Activated naive CD8-positive, alpha-beta T cell treated with anti-CD3 and anti-CD28 coated beads, Interleukin-2, amount 50 U/mL, for 24 hours (primary cell): ENCODE measurements at regions not wholly inside any gene's neighbourhood (a gene's known extent, or its start where the extent isn't known, plus 50 kb on each side); places are given as distances from the start of the nearest gene placed in this dataset.

Experiments
- ATAC-seq: fragments of 150-1000 bp; cut with Tn5 transposase; one replicate; pipeline ENCODE4 v1.10.0; 2021
- DNase-seq: peaks from one replicate; pipeline ENCODE4 v3.0.0; 2021
- H3K27ac Mint-ChIP-seq: one replicate; pipeline ENCODE4 v1.8.0; 2021; ENCODE audit warnings: mild to moderate bottlenecking, mixed read lengths
- H3K27me3 Mint-ChIP-seq: one replicate; pipeline ENCODE4 v1.8.0; 2021; ENCODE audit warnings: mixed read lengths
- H3K36me3 Mint-ChIP-seq: one replicate; pipeline ENCODE4 v1.8.0; 2021; ENCODE audit warnings: low read depth, mixed read lengths
- H3K4me1 Mint-ChIP-seq: one replicate; pipeline ENCODE4 v1.8.0; 2021; ENCODE audit warnings: mixed read lengths
- H3K4me3 Mint-ChIP-seq: one replicate; pipeline ENCODE4 v1.8.0; 2021; ENCODE audit warnings: mild to moderate bottlenecking, moderate library complexity, mixed read lengths
- H3K9me3 Mint-ChIP-seq: one replicate; pipeline ENCODE4 v1.8.0; 2021; ENCODE audit warnings: mixed read lengths

DNA sequence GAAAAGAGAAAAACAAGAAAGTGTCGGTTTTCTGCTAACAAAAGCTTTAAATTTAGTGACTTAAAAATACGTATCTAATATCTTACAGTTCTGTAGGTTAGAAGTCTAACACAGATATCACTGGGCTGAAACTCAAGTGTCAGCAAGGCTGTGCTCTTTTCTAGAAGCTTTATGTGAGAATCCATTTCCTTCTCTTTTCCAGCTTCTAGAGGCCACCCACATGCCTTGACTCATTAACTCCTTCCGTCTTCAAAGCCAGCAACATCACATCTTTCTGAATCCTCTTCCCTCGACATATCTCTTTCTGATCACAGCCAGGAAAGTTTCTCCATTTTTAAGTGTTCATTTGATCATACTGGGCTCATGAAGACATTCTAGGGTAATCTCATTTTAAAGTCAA is 262.0 kb downstream of the MAFB start:
- Mint-ChIP-seq H3K36me3 (no peaks in the 10 kb centered on the region), H3K27me3 (peaks cover 4% of the 10 kb centered on the region), H3K4me1 (no peaks in the 10 kb centered on the region), H3K4me3 (no peak overlapping the region), H3K27ac (no peak overlapping the region), H3K9me3 (peaks cover 4% of the 10 kb centered on the region)
- DNase-seq (no peak), ATAC-seq (no peak)

DNA sequence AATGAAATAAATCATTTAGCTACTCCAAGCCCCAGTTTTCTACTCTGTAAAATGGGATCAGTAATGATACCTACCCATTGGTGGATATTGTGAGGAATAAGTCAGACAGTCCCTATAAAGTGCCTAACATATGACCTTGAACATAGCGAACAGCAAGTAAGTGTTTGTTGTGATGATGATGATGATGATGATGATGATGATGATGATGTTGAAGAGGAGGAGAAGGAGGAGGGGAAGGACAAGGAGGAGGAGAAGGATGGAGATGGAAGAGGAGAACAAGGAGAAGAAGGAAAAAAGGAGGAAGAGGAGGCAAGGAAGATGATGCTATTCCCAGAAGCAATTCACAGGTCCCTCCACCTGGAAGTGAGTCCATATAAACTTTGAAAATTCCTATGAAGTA is 264.3 kb downstream of the MAFB start:
- H3K27ac Mint-ChIP-seq = no peak overlapping the region
- no peaks in the 10 kb centered on the region for H3K36me3 Mint-ChIP-seq
- no peak for DNase-seq
- H3K4me1 Mint-ChIP-seq = no peaks in the 10 kb centered on the region
- no peak for ATAC-seq
- H3K27me3 Mint-ChIP-seq = peaks cover 4% of the 10 kb centered on the region
- H3K4me3 Mint-ChIP-seq = no peak overlapping the region
- H3K9me3 Mint-ChIP-seq = peaks cover 4% of the 10 kb centered on the region

DNA sequence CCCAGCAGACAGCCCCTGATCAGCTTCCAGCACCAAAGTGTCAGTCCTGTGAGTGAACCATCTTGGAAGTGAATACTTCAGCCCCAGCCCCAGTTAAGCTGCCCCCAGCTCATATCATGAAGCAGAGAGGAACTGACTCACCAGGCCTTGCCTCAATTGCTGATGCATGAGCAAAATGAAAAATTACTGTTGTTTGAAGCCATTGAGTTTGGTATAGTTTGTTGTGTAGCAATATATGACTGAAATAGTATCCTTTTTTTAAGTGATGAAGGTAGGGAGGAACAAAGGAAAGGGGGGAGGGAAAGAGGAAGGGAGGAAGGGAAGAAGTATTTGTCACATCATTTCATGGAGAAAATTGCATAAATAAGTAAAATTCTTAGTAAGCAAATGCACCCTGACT is 266.4 kb downstream of the MAFB start:
- Mint-ChIP-seq H3K27ac (no peak overlapping the region), H3K4me1 (no peaks in the 10 kb centered on the region), H3K9me3 (peaks cover 4% of the 10 kb centered on the region), H3K27me3 (no peaks in the 10 kb centered on the region), H3K36me3 (no peaks in the 10 kb centered on the region), H3K4me3 (no peak overlapping the region)
- no peak for DNase-seq
- ATAC-seq = no peak

DNA sequence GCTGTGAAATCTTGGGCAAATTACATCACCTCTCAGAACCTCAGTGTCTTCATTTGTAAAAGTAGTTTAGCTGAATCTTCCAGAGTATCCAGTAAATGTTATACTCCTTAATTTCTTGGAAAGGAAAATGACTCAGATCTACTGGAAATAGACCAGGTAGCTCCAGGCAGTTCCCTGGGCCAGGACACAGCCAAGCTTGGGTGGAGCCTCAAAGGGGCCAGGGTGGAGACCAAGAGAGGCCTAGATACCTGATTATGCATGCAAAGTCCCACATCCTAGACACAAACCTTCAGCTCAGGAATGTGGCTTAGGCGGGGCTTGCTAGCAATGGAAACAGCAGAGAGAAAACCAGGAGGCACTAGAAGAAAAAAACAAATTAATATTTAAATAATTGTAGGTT is 272.8 kb downstream of the MAFB start:
- peaks cover 4% of the 10 kb centered on the region for H3K27me3 Mint-ChIP-seq
- no peak overlapping the region for H3K27ac Mint-ChIP-seq
- ATAC-seq (no peak), DNase-seq (no peak)
- no peaks in the 10 kb centered on the region for H3K4me1 Mint-ChIP-seq
- H3K4me3 Mint-ChIP-seq = no peak overlapping the region
- H3K9me3 Mint-ChIP-seq = no peaks in the 10 kb centered on the region
- H3K36me3 Mint-ChIP-seq = no peaks in the 10 kb centered on the region

DNA sequence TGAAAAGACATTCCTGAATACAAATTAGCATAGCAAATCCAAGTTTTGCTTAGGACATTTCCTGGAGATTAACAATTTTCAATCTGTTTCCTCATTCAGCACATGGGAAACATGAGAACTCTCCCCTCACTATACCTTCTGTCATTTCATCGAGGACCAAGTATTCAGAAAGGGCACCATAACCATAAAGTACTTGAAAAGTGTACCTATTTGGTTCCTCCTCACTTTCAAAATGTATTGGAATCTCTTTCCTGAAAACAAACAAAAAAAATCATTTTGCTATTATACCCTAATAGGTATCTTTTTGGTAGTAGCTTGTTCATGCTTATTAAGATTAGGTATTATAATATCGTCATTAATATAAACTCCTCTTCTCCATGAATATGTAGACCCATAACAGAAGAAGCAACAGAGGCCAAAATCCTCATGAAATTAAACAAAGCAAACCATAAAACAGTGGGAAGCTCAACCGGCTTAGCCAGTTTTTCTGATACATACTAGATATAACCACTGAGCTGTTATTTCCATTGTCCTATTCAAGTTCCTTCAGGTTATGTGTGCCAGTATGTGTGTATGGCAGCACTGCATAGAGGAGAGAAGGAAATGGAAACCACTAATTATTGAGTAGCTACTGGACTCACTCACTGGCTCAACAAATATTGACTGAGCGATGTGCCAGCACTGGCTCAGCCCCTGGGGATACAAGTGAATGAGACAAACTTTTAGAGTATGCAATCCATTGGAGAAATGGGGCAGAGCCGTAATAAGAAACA is 274.0 kb downstream of the MAFB start:
- DNase-seq (no peak), ATAC-seq (no peak)
- Mint-ChIP-seq H3K4me1 (no peaks in the 10 kb centered on the region), H3K4me3 (no peak overlapping the region), H3K27ac (no peak overlapping the region), H3K36me3 (no peaks in the 10 kb centered on the region), H3K27me3 (peaks cover 4% of the 10 kb centered on the region), H3K9me3 (no peaks in the 10 kb centered on the region)

DNA sequence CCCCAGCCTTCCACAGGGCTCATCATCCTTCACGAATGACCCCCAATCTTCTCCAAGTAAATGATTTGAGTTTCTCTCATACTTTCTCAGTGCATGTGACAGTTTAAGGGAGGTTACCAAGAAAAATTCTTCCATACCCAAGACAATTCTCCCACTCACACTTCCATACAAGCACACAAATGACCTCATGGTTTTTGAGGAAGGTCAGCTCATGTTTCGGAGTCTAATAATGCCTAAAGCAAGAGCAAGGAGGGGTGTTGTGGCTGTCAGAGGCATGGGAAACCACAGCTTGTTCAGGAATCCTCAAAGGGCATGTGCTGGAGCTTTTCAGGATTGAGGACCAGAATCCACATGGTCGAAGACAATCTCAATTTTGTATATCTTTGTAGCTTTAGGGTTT is 279.0 kb downstream of the MAFB start:
- H3K27me3 Mint-ChIP-seq = peaks cover 4% of the 10 kb centered on the region
- no peaks in the 10 kb centered on the region for H3K36me3 Mint-ChIP-seq
- ATAC-seq (no peak), DNase-seq (no peak)
- H3K4me3 Mint-ChIP-seq = no peak overlapping the region
- no peaks in the 10 kb centered on the region for H3K9me3 Mint-ChIP-seq
- H3K27ac Mint-ChIP-seq = no peak overlapping the region
- H3K4me1 Mint-ChIP-seq = no peaks in the 10 kb centered on the region

DNA sequence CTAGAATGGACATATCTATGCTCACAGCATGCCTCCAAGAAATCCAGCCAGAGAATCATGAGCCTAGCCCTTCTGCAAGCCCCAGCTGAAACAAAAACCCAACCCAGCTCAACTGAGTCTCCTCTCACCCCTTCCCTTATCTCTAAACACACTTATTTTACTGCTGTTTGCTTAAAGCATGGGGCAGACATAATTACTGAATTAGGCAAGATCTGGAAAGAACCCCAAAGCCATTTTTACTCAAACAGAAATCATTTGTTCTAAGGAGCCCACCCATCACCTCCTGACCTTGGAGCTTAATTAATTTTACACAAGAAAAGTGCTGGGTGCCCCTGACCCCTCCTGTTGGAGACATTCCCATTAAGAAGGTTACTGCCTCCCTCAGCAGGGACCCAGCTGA is 291.6 kb downstream of the MAFB start:
- no peaks in the 10 kb centered on the region for H3K27me3 Mint-ChIP-seq
- H3K4me3 Mint-ChIP-seq = no peak overlapping the region
- ATAC-seq (no peak), DNase-seq (no peak)
- no peaks in the 10 kb centered on the region for H3K36me3 Mint-ChIP-seq
- no peaks in the 10 kb centered on the region for H3K4me1 Mint-ChIP-seq
- peaks cover 9% of the 10 kb centered on the region for H3K9me3 Mint-ChIP-seq
- H3K27ac Mint-ChIP-seq = no peak overlapping the region

DNA sequence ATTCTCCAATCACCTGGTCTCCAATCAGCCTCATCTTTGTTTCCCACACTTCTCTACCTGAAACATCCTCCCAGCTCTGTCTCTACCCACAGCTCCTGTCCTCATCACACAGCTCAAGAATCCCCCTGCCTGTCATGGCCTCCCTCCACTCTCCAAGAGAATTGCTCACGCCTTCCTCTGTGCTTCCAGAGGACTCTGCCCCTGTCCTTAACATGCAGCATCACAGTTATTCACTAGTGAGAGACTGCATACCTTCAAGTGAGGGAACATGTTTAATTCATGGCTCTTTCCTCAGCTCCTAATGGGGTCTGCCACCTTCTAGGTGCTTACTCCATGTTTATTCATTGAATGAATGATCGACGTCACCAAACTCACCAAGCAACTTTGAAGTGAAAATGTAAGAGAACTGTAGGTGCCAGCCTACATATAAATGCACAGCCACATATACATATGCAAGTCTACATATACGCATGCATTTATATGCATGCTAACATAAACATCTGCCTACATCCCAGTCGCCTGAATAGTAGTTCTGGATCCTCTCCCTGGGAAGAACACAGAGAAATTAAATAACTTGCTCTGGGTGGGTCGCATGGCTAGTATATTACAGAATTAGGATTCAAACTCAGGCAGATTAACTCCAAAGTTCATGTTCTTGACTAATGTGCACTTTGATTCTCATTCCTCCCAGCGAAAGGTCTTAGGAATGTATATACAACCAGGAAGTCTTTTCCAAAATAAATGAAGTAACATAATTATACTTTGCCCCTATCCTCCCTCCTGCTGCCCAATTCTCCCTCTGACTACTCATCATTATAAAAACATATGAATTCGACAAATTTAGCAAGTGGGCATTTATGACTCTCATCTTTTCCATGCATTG is 295.6 kb downstream of the MAFB start:
- ATAC-seq (no peak), DNase-seq (no peak)
- Mint-ChIP-seq H3K4me3 (no peak overlapping the region), H3K4me1 (no peaks in the 10 kb centered on the region), H3K27ac (no peak overlapping the region), H3K9me3 (peaks cover 9% of the 10 kb centered on the region), H3K27me3 (no peaks in the 10 kb centered on the region), H3K36me3 (no peaks in the 10 kb centered on the region)

DNA sequence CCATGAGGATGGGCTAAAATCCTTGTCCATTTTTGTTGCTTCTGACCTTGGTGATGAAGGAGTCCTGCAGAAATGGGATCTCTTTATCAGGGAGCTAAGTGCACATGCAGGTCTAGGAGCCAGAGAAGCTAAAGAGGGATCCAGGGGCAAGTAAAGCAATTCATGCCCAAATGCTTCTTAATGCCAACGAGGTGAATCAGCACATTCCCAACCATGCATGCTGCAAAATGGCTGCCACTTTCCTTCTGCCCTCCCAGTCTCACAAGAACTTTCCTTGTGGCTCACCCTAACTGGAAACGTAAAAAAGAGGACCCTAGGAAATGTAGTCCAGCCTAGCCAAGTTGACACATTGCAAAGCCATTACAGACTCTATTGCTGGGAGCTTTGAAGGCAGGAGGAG is 298.4 kb downstream of the MAFB start:
- H3K9me3 Mint-ChIP-seq = peaks cover 13% of the 10 kb centered on the region
- H3K36me3 Mint-ChIP-seq = no peaks in the 10 kb centered on the region
- DNase-seq = no peak
- H3K27me3 Mint-ChIP-seq = no peaks in the 10 kb centered on the region
- no peak overlapping the region for H3K27ac Mint-ChIP-seq
- no peak for ATAC-seq
- no peaks in the 10 kb centered on the region for H3K4me1 Mint-ChIP-seq
- no peak overlapping the region for H3K4me3 Mint-ChIP-seq

DNA sequence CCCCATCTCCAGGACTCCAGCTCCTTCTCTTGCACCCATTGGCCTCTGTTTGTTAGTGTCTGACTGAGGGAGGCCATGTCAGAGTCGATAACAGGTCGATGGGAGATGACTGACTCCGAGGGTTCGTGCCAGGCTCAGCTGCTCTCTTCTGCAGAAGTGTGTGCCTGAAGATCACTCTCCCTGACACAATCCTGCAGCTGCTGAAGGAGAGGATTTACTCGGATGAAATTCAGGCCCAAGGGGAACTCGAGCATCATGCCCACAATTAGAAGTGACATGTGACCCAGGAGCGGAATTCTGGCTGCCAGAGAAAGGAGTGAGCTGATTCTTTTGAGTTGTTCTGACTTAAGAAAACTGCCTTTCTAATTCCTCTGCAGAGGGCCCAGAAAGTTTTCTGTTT is 318.2 kb downstream of the MAFB start:
- Mint-ChIP-seq H3K4me3 (no peak overlapping the region), H3K27ac (no peak overlapping the region), H3K9me3 (peaks cover 4% of the 10 kb centered on the region), H3K27me3 (no peaks in the 10 kb centered on the region), H3K4me1 (no peaks in the 10 kb centered on the region), H3K36me3 (no peaks in the 10 kb centered on the region)
- no peak for ATAC-seq
- no peak for DNase-seq

DNA sequence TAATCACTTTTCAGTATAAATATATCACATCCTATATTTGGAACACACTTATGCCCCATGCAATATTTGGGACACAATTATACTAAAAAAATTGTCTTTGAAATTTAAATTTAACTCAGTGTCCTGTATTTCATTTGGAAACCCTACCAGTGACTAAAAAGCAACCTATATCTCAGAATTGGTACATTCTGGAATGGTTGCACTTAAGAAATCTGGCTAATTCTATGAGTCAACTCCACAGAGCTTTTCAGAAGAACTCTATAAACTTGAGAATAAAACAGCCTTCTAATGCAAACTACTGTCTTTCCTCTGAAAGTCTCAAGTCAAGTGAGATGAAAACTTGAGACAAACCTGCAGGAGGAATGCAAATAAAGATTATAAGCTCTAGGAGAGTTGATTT is 320.2 kb downstream of the MAFB start:
- no peak for DNase-seq
- H3K27ac Mint-ChIP-seq = no peak overlapping the region
- no peaks in the 10 kb centered on the region for H3K36me3 Mint-ChIP-seq
- H3K4me1 Mint-ChIP-seq = no peaks in the 10 kb centered on the region
- no peak for ATAC-seq
- H3K27me3 Mint-ChIP-seq = no peaks in the 10 kb centered on the region
- H3K9me3 Mint-ChIP-seq = no peaks in the 10 kb centered on the region
- H3K4me3 Mint-ChIP-seq = no peak overlapping the region

DNA sequence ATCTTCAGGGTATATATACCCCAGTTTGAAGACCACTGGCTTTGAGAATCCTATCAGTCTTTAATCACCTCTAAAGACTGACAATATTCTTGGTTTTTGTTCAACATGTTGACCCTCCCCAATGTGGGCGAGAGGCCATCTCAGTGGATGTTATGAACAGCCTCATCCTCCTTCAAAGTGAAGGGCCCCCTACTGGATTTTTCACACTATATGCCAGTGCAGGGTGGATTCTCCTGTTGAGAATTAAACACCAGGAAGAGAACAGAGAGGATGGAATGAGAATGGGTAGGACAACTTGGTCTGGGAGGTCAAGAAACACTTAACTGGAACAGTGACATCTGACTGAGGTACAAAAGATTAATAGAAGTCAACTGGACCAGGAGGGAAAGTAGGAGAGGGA is 327.1 kb downstream of the MAFB start:
- H3K4me1 Mint-ChIP-seq = no peaks in the 10 kb centered on the region
- H3K27me3 Mint-ChIP-seq = peaks cover 2% of the 10 kb centered on the region
- DNase-seq = no peak
- no peak overlapping the region for H3K27ac Mint-ChIP-seq
- H3K4me3 Mint-ChIP-seq = no peak overlapping the region
- no peaks in the 10 kb centered on the region for H3K36me3 Mint-ChIP-seq
- H3K9me3 Mint-ChIP-seq = no peaks in the 10 kb centered on the region
- ATAC-seq = no peak

DNA sequence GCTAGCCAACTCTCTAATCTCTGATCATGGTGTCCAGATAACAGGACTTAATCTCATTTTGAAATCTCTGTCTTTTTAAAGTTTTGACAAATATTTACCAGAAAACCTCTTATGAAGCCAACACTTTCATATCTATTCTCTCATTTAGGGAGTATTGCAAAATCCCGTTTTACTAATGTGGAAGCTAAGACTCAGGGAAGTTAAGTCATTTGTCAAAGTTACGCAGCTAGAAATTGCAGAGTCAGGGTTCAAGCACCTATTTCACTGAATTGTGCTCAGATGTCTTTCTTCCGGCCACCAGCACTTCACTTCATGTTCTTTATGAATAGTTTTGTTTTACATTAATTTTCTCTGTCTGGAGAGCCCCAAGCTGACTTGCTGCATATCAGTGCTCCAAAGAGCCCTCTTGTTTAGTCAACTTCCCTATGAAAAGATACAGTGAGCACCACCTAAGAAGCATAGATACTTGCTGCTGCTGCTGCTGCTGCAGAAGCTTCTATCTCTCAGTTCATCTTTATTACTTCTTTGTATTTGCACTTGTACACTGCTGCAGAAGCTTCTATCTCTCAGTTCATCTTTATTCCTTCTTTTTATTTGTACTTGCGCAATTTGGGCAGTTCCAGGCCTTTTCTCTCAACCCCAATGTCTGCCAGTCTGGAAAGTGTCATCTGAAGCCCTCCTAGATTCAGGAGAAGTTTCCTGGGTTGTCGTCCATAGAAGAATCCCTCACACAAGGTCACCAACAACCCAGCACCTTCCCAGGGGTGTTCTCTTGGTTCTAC is 329.7 kb downstream of the MAFB start:
- Mint-ChIP-seq H3K4me1 (no peaks in the 10 kb centered on the region), H3K9me3 (no peaks in the 10 kb centered on the region), H3K27ac (no peak overlapping the region), H3K27me3 (peaks cover 2% of the 10 kb centered on the region), H3K36me3 (no peaks in the 10 kb centered on the region), H3K4me3 (no peak overlapping the region)
- DNase-seq (no peak), ATAC-seq (no peak)

DNA sequence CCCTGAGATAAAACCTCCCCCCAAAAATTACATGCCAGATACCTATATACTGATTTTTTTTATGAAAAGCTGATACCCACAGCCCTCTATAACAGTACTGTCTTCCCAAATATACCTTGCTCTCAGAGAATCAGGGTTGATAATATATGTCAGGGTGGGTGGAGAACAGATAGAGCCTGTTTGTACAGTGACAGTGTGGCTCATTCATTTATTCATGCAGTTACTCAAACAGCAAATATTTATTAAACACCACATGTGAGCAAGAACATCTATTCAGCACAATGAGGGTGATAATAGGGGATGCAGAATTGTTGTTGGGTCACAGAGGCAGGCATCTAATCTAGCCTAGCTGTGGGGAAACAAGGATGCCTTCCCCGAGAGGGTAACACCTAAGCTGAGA is 334.2 kb downstream of the MAFB start:
- H3K4me1 Mint-ChIP-seq = no peaks in the 10 kb centered on the region
- ATAC-seq (no peak), DNase-seq (no peak)

DNA sequence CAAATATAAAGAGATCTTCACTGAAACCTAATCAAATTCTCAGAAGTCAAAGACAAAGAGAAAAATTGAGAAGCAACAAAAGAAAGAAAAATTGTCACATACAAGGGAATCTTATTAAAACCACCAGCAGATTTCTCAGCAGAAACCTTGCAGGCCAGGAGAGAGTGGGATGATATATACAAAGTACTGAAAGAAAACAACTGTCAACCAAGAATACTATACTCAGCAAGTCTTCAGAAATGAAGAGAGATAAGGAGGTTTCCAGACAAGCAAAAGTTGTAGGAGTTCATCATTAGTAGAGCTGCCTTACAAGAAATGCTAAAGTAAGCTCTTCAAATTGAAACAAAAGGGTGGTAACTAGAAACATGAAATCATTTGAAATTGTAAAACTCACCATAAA is 345.6 kb downstream of the MAFB start:
- Mint-ChIP-seq H3K27me3 (peaks cover 2% of the 10 kb centered on the region), H3K4me3 (no peak overlapping the region), H3K9me3 (peaks cover 30% of the 10 kb centered on the region), H3K4me1 (no peaks in the 10 kb centered on the region), H3K36me3 (no peaks in the 10 kb centered on the region), H3K27ac (no peak overlapping the region)
- DNase-seq = no peak
- ATAC-seq = no peak

More for the DNA sequence above, 334.2 kb downstream of the MAFB start:
- no peak overlapping the region for H3K27ac Mint-ChIP-seq
- H3K9me3 Mint-ChIP-seq = no peaks in the 10 kb centered on the region
- H3K4me3 Mint-ChIP-seq = no peak overlapping the region
- H3K27me3 Mint-ChIP-seq = peaks cover 2% of the 10 kb centered on the region
- no peaks in the 10 kb centered on the region for H3K36me3 Mint-ChIP-seq
